Endodermal cell (in vitro differentiated cells): ENCODE measurements at regions not wholly inside any gene's neighbourhood (a gene's known extent, or its start where the extent isn't known, plus 50 kb on each side); places are given as distances from the start of the nearest gene placed in this dataset.

Experiments used
- DNase-seq: peaks from one replicate; pipeline ENCODE4 v3.0.0-alpha.2; 2017
- H3K27ac ChIP-seq: 2 replicates; pipeline ENCODE4 v1.5.1; 2013; ENCODE audit warnings: mild to moderate bottlenecking, low read depth, low read length, moderate library complexity
- H3K27me3 ChIP-seq: 2 replicates; pipeline ENCODE4 v1.6.1; 2013; ENCODE audit warnings: mild to moderate bottlenecking, low read length, moderate library complexity; ENCODE audit not compliant: insufficient read depth, control insufficient read depth, poor library complexity, severe bottlenecking
- H3K36me3 ChIP-seq: 2 replicates; pipeline ENCODE4 v1.7.0; 2013; ENCODE audit warnings: mild to moderate bottlenecking, low read length, moderate library complexity; ENCODE audit not compliant: control insufficient read depth, insufficient read depth
- H3K4me1 ChIP-seq: one replicate; pipeline ENCODE4 v1.7.0; 2013; ENCODE audit warnings: low read length; ENCODE audit not compliant: control insufficient read depth, insufficient read depth
- H3K4me3 ChIP-seq: 2 replicates; pipeline ENCODE4 v1.5.1; 2013; ENCODE audit warnings: mild to moderate bottlenecking, low read length, moderate library complexity
- H3K9ac ChIP-seq: 2 replicates; pipeline ENCODE4 v1.6.1; 2013; ENCODE audit warnings: mild to moderate bottlenecking, low read length, moderate library complexity; ENCODE audit not compliant: poor library complexity, severe bottlenecking; ENCODE audit errors: extremely low read depth
- H3K9me3 ChIP-seq: 2 replicates; pipeline ENCODE4 v1.6.1; 2013; ENCODE audit warnings: mild to moderate bottlenecking, low read length, moderate library complexity; ENCODE audit not compliant: control insufficient read depth
- H3K27ac Mint-ChIP-seq: 2 replicates; pipeline ENCODE4 v1.8.0; 2020; ENCODE audit warnings: mixed read lengths
- H3K27me3 Mint-ChIP-seq: 2 replicates; pipeline ENCODE4 v1.8.0; 2021; ENCODE audit warnings: mild to moderate bottlenecking, mixed read lengths; ENCODE audit not compliant: insufficient read depth
- H3K36me3 Mint-ChIP-seq: 2 replicates; pipeline ENCODE4 v1.8.0; 2020; ENCODE audit warnings: low read depth, mixed read lengths
- H3K4me1 Mint-ChIP-seq: 2 replicates; pipeline ENCODE4 v1.8.0; 2020; ENCODE audit warnings: mixed read lengths
- H3K4me3 Mint-ChIP-seq: 2 replicates; pipeline ENCODE4 v1.8.0; 2020; ENCODE audit warnings: mild to moderate bottlenecking, moderate library complexity, mixed read lengths
- H3K9me3 Mint-ChIP-seq: 2 replicates; pipeline ENCODE4 v1.8.0; 2020; ENCODE audit warnings: mild to moderate bottlenecking, mixed read lengths
- CTCF ChIP-seq: fragments of 200-600 bp; sonication (generic); conservative IDR thresholded peaks from 2 replicates; pipeline ENCODE4 v1.5.0; 2021; ENCODE audit warnings: antibody characterized with exemption, mild to moderate bottlenecking
- WGBS, 2 experiments: methylation state at CpG; one replicate each; pipeline versions ENCODE4 v1.1.5 to v1.1.7; 2013; ENCODE audit warnings: missing lambda C conversion rate in 2 of 2, mixed read lengths in 1 of 2; ENCODE audit not compliant: insufficient coverage in 1 of 2, insufficient read length in 1 of 2; 5-methylcytosine and 5-hydroxymethylcytosine counted together

DNA sequence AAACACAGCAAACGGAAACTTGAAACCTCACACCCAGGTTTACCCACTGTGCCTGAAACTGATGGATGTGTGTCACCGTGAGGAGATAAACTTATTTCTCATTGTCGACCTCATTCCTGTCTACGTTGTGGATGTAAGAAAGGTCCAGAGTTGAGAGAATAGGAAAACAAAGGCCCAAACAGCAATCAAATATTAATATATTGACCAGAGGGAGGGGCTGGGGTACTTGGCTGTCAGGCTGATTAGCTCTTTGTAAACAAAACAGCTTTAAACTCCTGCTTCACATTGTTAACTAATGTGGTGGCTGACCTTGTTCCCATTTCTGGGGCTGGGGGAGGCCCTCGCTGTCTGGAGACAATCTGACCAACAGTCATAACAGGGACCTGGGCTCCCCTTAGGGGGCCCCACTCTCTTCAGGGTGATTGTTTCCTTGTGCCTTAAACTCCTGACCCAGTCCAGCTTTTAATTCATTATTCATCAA lies 937.6 kb downstream of the MCTP2 start:
- peaks cover 5% of the 10 kb centered on the region for H3K4me1 ChIP-seq
- no peak for TF ChIP-seq CTCF
- Mint-ChIP-seq H3K36me3 (no peaks in the 10 kb centered on the region), H3K27ac (no peak overlapping the region), H3K9me3 (no peaks in the 10 kb centered on the region), H3K4me1 (peaks cover 16% of the 10 kb centered on the region), H3K4me3 (no peak overlapping the region), H3K27me3 (no peaks in the 10 kb centered on the region)
- H3K9ac ChIP-seq: no peak overlapping the region
- no peaks in the 10 kb centered on the region for H3K9me3 ChIP-seq
- no peak for DNase-seq
- H3K27me3 ChIP-seq: no peaks in the 10 kb centered on the region
- no peak overlapping the region for H3K4me3 ChIP-seq
- H3K27ac ChIP-seq: no peak overlapping the region
- H3K36me3 ChIP-seq: no peaks in the 10 kb centered on the region
- WGBS, 2 experiments: 95% methylated on average over 5 of the region's 5 CpGs; no CpG with 5 or more reads in 1 of the 2 experiments

DNA sequence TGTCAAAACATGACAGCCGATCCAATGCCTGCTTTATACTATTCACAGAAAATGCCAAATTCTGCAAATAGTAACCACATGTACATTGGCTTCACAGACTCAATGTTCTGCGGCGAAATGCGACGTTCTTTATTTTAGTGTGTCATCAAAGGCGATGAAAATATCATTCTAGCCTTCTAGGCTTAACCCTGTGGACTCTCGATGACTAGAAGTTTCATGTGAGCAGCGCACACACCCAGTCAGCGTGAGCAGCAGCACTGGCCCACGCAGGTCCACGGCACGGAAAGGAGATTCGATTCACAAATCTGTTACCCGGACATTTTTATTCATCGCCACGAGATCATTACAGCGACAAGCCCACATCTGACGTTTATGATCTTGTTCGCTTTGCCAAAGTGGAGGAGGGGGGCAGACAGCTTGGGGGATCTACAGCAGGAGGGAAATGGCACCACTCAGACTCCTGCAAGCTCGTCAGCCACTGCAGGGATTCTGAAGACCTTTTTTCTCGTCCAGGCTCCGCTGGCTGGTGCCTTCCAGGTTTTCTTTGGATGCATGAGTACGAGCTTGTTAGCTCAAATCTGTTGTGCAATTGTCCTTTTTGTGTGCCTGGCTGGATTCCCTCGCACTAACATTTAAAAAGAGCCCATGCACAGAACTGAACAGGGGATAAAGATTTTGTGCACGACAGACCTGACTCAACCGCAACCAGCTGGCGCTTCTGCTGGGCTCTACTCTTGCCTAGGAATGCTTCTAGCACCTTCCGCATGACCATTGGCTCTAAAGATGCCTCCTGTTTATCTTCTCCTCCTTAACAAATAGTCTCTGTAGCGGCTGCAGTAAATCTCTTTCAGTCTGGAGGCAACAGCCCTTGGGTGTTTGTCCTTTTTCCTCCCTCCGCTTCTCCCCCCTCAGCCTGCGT lies 938.4 kb downstream of the MCTP2 start:
- Histone ChIP-seq H3K27ac (no peak overlapping the region), H3K36me3 (no peaks in the 10 kb centered on the region), H3K4me1 (peaks cover 5% of the 10 kb centered on the region), H3K9me3 (no peaks in the 10 kb centered on the region), H3K9ac (no peak overlapping the region), H3K4me3 (no peak overlapping the region), H3K27me3 (no peaks in the 10 kb centered on the region)
- Mint-ChIP-seq H3K36me3 (no peaks in the 10 kb centered on the region), H3K27ac (no peak overlapping the region), H3K9me3 (no peaks in the 10 kb centered on the region), H3K4me1 (peaks cover 16% of the 10 kb centered on the region), H3K27me3 (no peaks in the 10 kb centered on the region), H3K4me3 (no peak overlapping the region)
- 94 to 96% methylated on average over 26 to 31 of the region's 31 CpGs for WGBS, 2 experiments
- no peak for TF ChIP-seq CTCF
- DNase-seq: no peak

GRCh38 chr15:95170561-95171380 lies 939.4 kb downstream of the MCTP2 start:
- no peaks in the 10 kb centered on the region for H3K9me3 Mint-ChIP-seq
- H3K36me3 Mint-ChIP-seq: no peaks in the 10 kb centered on the region
- no peaks in the 10 kb centered on the region for H3K27me3 Mint-ChIP-seq
- no peak overlapping the region for H3K27ac Mint-ChIP-seq
- H3K27me3 ChIP-seq: no peaks in the 10 kb centered on the region
- WGBS, 2 experiments: 94 to 95% methylated on average over 4 to 5 of the region's 6 CpGs
- no peaks in the 10 kb centered on the region for H3K36me3 ChIP-seq
- H3K9ac ChIP-seq: no peak overlapping the region
- no peaks in the 10 kb centered on the region for H3K9me3 ChIP-seq
- no peak overlapping the region for H3K4me3 Mint-ChIP-seq
- no peak for DNase-seq
- H3K4me3 ChIP-seq: no peak overlapping the region
- H3K4me1 ChIP-seq: peaks cover 5% of the 10 kb centered on the region
- no peak overlapping the region for H3K27ac ChIP-seq
- peaks cover 16% of the 10 kb centered on the region for H3K4me1 Mint-ChIP-seq
- TF ChIP-seq CTCF: no peak
